GM12865 (cell line): ENCODE measurements at regions not wholly inside any gene's neighbourhood (a gene's known extent, or its start where the extent isn't known, plus 50 kb on each side); places are given as distances from the start of the nearest gene placed in this dataset.

Experiments used
- DNase-seq: peaks from one replicate; pipeline ENCODE4 v3.0.0; 2010; ENCODE audit warnings: low read depth
- H3K4me3 ChIP-seq: 2 replicates; pipeline ENCODE4 v1.5.1; 2011; ENCODE audit warnings: mild to moderate bottlenecking, low read depth, low read length, control low read depth
- TF ChIP-seq, protein P1 (sequence below): IDR thresholded peaks from 2 replicates; pipeline ENCODE4 v1.5.1; 2011; ENCODE audit warnings: low read length, control low read depth, low read depth, inconsistent platforms; ENCODE audit not compliant: insufficient read depth; ENCODE audit errors: missing control alignments

DNA sequence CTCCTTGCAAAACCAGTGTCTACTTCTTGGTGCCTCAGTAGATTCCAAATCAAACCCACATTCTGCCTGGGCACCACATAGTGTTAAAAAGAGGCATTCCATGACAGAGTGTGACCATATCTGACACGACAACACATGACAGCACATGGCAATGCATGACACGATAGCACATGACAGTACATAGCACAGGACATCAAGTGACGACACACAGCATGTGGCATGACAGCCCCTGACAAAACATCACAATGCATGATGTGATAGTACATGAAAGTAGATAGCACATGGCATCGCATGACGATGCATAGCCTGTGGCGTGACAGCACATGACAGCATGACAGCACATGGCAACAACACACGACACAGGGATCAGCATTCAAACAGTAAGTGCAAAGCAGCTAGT lies 845.9 kb upstream of the SALL3 start:
- TF ChIP-seq, protein P1, sequence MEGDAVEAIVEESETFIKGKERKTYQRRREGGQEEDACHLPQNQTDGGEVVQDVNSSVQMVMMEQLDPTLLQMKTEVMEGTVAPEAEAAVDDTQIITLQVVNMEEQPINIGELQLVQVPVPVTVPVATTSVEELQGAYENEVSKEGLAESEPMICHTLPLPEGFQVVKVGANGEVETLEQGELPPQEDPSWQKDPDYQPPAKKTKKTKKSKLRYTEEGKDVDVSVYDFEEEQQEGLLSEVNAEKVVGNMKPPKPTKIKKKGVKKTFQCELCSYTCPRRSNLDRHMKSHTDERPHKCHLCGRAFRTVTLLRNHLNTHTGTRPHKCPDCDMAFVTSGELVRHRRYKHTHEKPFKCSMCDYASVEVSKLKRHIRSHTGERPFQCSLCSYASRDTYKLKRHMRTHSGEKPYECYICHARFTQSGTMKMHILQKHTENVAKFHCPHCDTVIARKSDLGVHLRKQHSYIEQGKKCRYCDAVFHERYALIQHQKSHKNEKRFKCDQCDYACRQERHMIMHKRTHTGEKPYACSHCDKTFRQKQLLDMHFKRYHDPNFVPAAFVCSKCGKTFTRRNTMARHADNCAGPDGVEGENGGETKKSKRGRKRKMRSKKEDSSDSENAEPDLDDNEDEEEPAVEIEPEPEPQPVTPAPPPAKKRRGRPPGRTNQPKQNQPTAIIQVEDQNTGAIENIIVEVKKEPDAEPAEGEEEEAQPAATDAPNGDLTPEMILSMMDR = no peak
- H3K4me3 ChIP-seq = no peak overlapping the region
- no peak for DNase-seq

DNA sequence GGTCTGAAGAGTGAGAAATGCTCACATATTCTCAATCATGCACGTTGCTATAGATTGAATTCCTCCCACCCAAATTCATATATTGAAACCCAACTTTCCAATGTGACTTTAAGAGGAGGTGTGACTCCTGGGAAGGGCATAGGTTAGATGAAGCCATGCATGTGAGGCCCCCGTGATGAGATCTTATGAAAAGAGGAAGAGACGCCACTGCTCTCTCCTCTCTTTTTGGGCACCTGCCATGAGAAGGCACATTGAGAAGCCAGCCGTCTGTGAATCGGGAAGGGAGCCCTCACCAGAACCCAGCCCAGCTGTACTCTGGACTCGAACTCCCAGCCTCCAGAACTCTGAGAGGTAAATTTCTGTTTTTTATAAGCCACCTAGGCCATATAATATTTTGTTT lies 842.6 kb upstream of the SALL3 start:
- TF ChIP-seq, protein P1 = no peak
- H3K4me3 ChIP-seq = no peak overlapping the region
- no peak for DNase-seq

DNA sequence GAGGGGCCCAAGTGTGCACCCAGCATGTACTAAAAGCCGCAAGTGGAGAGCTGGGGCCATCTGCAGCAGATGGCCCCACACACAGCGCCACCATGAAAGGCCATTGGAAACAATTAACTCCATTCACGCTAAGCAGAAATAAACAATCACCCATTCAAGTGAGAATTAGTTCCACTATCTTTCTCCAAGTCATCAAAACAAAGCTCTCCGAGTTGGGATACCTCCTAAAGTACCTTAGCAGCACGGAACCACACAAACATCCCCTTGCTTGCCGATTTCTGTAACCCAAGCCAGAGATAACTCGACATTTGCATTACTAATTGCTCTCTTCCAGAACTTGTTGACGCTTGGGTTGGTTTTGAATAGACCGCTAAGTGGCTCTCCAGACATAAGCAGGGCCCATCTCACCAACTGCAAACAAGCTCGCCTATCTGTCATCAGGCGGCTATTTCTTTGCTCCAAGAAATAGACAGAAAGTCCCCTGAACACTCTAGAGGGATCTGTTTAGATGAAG lies 840.6 kb upstream of the SALL3 start:
- no peak overlapping the region for H3K4me3 ChIP-seq
- no peak for DNase-seq
- TF ChIP-seq, protein P1 = no peak

DNA sequence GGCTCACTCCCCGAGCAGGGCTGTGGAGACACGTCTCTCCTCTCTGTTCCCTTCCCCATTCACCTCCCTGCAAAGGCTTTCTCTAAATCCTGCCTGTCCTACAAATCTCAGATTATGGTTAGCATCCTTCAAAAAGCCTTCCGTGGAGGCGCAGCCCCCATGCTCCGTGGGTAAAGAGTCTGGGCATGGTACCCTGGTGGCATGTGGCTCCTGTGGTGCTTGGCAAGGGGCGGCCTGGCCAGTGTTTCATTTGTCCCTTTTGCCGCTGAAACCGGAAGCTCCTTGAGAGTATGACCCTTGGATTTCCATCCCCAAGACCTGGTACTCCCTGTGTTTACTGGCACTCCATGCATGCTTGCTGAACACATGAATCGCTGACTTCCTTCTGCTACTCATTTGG lies 839.3 kb upstream of the SALL3 start:
- H3K4me3 ChIP-seq = no peak overlapping the region
- DNase-seq = no peak
- TF ChIP-seq, protein P1 = no peak

DNA sequence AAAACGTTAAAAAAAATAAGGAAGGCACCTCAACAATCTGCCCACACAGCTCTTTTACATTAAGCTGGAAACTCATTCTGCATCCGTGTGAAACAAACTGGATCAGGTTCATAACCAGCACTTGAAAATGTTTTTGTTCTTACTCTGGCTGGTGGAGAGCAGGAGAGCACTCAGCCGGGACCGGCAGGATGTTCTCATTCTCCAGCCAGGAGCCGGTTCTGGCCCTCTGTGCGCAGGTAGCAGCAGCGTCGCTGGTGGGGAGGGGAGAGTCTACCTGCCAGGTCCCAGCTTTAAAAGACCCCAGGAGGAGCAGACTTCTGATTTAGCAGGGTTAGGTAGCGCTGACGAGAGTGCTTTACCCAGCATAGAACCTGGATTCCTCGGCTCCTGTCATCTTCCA lies 834.9 kb upstream of the SALL3 start:
- TF ChIP-seq, protein P1 = no peak
- no peak overlapping the region for H3K4me3 ChIP-seq
- no peak for DNase-seq

DNA sequence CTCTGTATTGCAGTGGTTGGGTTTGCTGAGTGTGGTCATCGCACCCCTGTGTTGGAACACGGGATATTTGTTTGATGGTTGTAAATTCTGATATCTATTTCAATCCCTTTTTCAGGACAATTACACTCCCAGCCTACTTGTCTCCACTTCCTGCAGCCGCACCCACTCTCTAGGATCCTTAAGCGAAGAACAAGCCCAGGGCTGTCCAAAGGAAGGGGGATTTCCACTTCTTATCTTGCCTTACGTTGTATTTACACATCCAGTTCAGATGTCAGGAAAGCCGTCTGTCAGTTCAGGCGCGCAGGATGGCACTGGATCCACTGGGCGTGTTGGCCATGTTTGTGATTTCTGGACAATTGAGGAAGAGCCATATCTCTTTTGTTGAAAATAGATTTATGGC lies 834.5 kb upstream of the SALL3 start:
- no peak overlapping the region for H3K4me3 ChIP-seq
- DNase-seq = no peak
- TF ChIP-seq, protein P1 = no peak
